Smooth muscle cell (in vitro differentiated cells): ENCODE measurements at regions not wholly inside any gene's neighbourhood (a gene's known extent, or its start where the extent isn't known, plus 50 kb on each side); places are given as distances from the start of the nearest gene placed in this dataset.

Experiments
- DNase-seq: peaks from one replicate; lab custom pipeline; 2025; ENCODE audit not compliant: unreplicated experiment; lab: John Stamatoyannopoulos, UW
- H2AFZ ChIP-seq: fragments of 200-600 bp; sonication (generic); 2 replicates; pipeline ENCODE4 v1.6.0; 2016; ENCODE audit warnings: antibody characterized with exemption, low read depth, mild to moderate bottlenecking
- H3F3A ChIP-seq: fragments of 200-600 bp; sonication (generic); 2 replicates; pipeline ENCODE4 v1.6.0; 2017; ENCODE audit warnings: antibody characterized with exemption, low read depth
- H3K27ac ChIP-seq: fragments of 200-600 bp; sonication (generic); 2 replicates; pipeline ENCODE4 v1.5.1; 2016; ENCODE audit warnings: low read depth, mild to moderate bottlenecking
- H3K27me3 ChIP-seq: fragments of 200-600 bp; sonication (generic); 2 replicates; pipeline ENCODE4 v1.6.1; 2016; ENCODE audit warnings: low read depth, mild to moderate bottlenecking
- H3K36me3 ChIP-seq: fragments of 200-600 bp; sonication (generic); 2 replicates; pipeline ENCODE4 v1.5.1; 2016; ENCODE audit warnings: low read depth
- H3K4me1 ChIP-seq: fragments of 200-600 bp; sonication (generic); 2 replicates; pipeline ENCODE4 v1.5.1; 2016; ENCODE audit warnings: low read depth
- H3K4me2 ChIP-seq: fragments of 200-600 bp; sonication (generic); 2 replicates; pipeline ENCODE4 v1.6.0; 2016; ENCODE audit warnings: mild to moderate bottlenecking
- H3K4me3 ChIP-seq: fragments of 200-600 bp; sonication (generic); 2 replicates; pipeline ENCODE4 v1.5.1; 2016; ENCODE audit warnings: mild to moderate bottlenecking
- H3K79me2 ChIP-seq: fragments of 200-600 bp; sonication (generic); 2 replicates; pipeline ENCODE4 v1.6.0; 2016; ENCODE audit warnings: low read depth, mild to moderate bottlenecking
- H3K9ac ChIP-seq: fragments of 200-600 bp; sonication (generic); 2 replicates; pipeline ENCODE4 v1.6.0; 2016; ENCODE audit warnings: low read depth
- H3K9me3 ChIP-seq: fragments of 200-600 bp; sonication (generic); replicated peaks from 2 replicates; pipeline ENCODE4 v1.5.1; 2016; ENCODE audit warnings: low read depth
- H4K20me1 ChIP-seq: fragments of 200-600 bp; sonication (generic); 2 replicates; pipeline ENCODE4 v1.6.0; 2016; ENCODE audit warnings: low read depth
- WGBS: methylation state at CpG from one replicate; pipeline ENCODE4 v1.1.7; 2016; ENCODE audit warnings: low lambda C conversion rate; 5-methylcytosine and 5-hydroxymethylcytosine counted together
- TF ChIP-seq, protein P1 (sequence below): fragments of 200-600 bp; sonication (generic); IDR thresholded peaks from 2 replicates; pipeline ENCODE4 v1.5.1; 2017; ENCODE audit warnings: borderline replicate concordance, mild to moderate bottlenecking, antibody characterized with exemption; ENCODE audit not compliant: insufficient read depth, poor library complexity, severe bottlenecking

DNA sequence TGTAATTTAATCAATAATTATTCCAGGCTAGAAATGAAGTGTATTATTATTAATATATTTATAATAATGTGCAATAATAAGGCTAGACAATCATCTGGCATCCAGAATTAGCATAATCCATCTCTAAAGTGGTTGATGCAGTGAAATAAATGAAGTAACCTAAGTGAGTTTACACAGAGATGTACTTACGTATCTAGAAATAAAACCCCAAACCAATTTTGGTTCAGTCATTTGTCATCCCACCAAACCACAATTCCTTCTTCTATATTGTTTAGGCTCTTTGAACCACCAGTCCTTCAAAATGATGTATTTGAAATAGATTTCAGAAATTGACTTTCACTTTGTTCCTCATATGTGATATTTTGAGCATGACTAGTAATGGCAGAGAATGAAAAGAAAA is 247.6 kb upstream of the MIR17HG start:
- Histone ChIP-seq H3K4me1 (peaks cover 20% of the 10 kb centered on the region), H3K27me3 (no peaks in the 10 kb centered on the region), H3K9ac (no peak overlapping the region), H2AFZ (no peak overlapping the region), H3F3A (no peaks in the 10 kb centered on the region), H3K27ac (no peak overlapping the region), H3K4me3 (no peak overlapping the region), H3K9me3 (no peaks in the 10 kb centered on the region), H4K20me1 (no peaks in the 10 kb centered on the region), H3K4me2 (no peak overlapping the region), H3K36me3 (no peaks in the 10 kb centered on the region), H3K79me2 (no peaks in the 10 kb centered on the region)
- WGBS, result 89% methylated on average over 1 of the region's 1 CpG
- DNase-seq, result no peak
- TF ChIP-seq, protein P1, sequence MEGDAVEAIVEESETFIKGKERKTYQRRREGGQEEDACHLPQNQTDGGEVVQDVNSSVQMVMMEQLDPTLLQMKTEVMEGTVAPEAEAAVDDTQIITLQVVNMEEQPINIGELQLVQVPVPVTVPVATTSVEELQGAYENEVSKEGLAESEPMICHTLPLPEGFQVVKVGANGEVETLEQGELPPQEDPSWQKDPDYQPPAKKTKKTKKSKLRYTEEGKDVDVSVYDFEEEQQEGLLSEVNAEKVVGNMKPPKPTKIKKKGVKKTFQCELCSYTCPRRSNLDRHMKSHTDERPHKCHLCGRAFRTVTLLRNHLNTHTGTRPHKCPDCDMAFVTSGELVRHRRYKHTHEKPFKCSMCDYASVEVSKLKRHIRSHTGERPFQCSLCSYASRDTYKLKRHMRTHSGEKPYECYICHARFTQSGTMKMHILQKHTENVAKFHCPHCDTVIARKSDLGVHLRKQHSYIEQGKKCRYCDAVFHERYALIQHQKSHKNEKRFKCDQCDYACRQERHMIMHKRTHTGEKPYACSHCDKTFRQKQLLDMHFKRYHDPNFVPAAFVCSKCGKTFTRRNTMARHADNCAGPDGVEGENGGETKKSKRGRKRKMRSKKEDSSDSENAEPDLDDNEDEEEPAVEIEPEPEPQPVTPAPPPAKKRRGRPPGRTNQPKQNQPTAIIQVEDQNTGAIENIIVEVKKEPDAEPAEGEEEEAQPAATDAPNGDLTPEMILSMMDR, result no peak

DNA sequence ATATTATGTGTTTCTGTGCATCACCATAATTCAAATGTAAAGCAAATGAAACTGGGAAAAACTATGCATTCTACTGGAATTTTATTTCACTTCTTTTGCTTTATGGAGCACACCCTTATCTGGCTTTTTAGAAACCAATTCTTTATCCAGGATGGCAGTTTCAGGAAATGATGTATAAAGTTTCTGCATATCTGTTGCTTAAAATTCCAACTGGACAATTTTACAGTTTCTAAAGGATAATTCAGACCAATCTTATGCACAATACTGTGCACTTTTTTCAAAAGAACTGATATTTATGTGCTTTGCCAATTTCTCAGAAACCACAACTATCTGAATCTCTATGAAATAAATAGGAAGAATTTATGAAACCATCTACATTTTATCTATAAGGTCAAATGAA is 246.5 kb upstream of the MIR17HG start:
- H3K27me3 ChIP-seq, result no peaks in the 10 kb centered on the region
- no peaks in the 10 kb centered on the region for H4K20me1 ChIP-seq
- H3K9ac ChIP-seq, result no peak overlapping the region
- H3K4me2 ChIP-seq, result peak overlapping the region; percentile 66
- H3F3A ChIP-seq, result no peaks in the 10 kb centered on the region
- H3K79me2 ChIP-seq, result no peaks in the 10 kb centered on the region
- no peak overlapping the region for H2AFZ ChIP-seq
- H3K9me3 ChIP-seq, result no peaks in the 10 kb centered on the region
- no peak for DNase-seq
- H3K4me1 ChIP-seq, result peaks cover 20% of the 10 kb centered on the region
- TF ChIP-seq, protein P1, result no peak
- no peak overlapping the region for H3K27ac ChIP-seq
- no peak overlapping the region for H3K4me3 ChIP-seq
- no peaks in the 10 kb centered on the region for H3K36me3 ChIP-seq

DNA sequence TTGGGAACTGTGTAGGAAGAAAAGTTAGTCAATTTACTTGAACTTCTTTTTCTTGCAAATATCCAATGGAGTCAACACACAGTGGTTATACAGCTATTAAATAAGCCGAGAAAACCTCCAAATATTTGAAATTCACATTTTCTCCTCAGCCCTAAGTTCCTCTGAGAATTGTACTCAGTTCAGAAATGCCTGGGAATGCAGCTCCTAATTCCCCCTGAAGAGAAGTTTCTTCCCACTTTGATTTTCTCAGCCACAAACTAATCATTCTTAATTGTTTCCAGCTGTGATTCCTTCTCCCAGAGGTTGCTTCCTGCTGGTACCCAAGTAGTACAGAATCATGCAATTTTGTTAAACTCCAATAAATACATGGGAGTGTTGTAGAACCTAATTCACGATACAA is 246.1 kb upstream of the MIR17HG start:
- Histone ChIP-seq H3F3A (no peaks in the 10 kb centered on the region), H3K79me2 (no peaks in the 10 kb centered on the region), H3K9me3 (no peaks in the 10 kb centered on the region), H3K4me2 (peak overlapping the region; percentile 66), H3K27ac (no peak overlapping the region), H4K20me1 (no peaks in the 10 kb centered on the region), H2AFZ (no peak overlapping the region), H3K4me1 (peaks cover 20% of the 10 kb centered on the region), H3K27me3 (no peaks in the 10 kb centered on the region), H3K4me3 (no peak overlapping the region), H3K36me3 (no peaks in the 10 kb centered on the region), H3K9ac (no peak overlapping the region)
- TF ChIP-seq, protein P1, result no peak
- 32% methylated on average over 2 of the region's 2 CpGs for WGBS
- no peak for DNase-seq

DNA sequence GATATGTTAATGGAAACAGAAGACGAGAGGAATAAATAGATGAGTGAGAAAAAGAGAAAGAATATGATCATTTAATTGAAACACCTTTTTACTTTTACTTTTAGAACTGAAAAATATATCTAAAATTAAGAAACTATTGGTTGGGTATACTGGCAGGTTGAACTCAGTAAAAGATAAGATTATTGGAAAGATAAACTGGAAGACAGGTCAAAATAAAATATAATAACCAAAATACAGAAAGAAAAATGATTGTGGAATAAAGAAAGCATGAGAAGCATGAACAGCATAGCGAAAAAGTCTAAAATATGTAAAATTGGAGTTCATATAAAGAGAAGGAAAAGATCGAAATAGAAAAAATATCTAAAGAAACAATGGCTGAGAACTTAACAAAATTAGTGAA is 242.2 kb upstream of the MIR17HG start:
- H3K4me2 ChIP-seq, result no peak overlapping the region
- no peaks in the 10 kb centered on the region for H3K9me3 ChIP-seq
- H3K4me3 ChIP-seq, result no peak overlapping the region
- H2AFZ ChIP-seq, result no peak overlapping the region
- H3K9ac ChIP-seq, result no peak overlapping the region
- DNase-seq, result no peak
- TF ChIP-seq, protein P1, result no peak
- no peak overlapping the region for H3K27ac ChIP-seq
- H3K27me3 ChIP-seq, result no peaks in the 10 kb centered on the region
- WGBS, result 90% methylated on average over 3 of the region's 3 CpGs
- no peaks in the 10 kb centered on the region for H3F3A ChIP-seq
- no peaks in the 10 kb centered on the region for H3K79me2 ChIP-seq
- H3K4me1 ChIP-seq, result peaks cover 20% of the 10 kb centered on the region
- H4K20me1 ChIP-seq, result no peaks in the 10 kb centered on the region
- no peaks in the 10 kb centered on the region for H3K36me3 ChIP-seq
